ENCODE measurements at regions not wholly inside any gene's neighbourhood (a gene's known extent, or its start where the extent isn't known, plus 50 kb on each side); places are given as distances from the start of the nearest gene placed in this dataset.

DNA sequence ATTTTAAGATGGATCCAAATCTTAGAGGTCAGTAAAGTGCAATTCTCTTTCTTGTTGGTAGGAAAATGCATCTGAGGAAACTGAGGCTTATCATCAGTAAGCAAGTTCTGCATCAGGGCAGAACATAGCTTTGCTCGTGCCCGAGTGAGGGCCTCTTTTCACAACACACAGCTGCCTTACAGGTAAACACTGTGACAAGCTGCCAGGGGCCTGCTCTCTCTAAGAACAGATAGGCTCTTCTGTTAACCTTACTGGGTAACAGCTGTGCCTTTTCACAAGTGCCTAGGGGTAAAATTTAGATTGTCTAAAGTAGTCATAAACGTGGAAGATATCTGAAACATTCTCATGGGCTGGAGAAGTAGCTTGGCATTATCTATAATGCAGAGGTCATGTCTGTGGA is 118.1 kb downstream of the C3orf38 start:
- ATAC-seq (no peak), DNase-seq (ENCODE audit: low read depth, low spot score) (no peak)
- Histone ChIP-seq H3K27ac (ENCODE audit: low read length) (no peak overlapping the region), H3K9me3 (ENCODE audit: control insufficient read depth, insufficient read depth, low read depth, low read length) (no peaks in the 10 kb centered on the region), H3K27me3 (ENCODE audit: control insufficient read depth, insufficient read depth, low read length) (no peaks in the 10 kb centered on the region), H3K36me3 (ENCODE audit: control insufficient read depth, insufficient read depth, low read length) (no peaks in the 10 kb centered on the region), H3K4me3 (ENCODE audit: low read depth in 2 of 2, low read length in 2 of 2) (no peak overlapping the region), H3K4me1 (ENCODE audit: control insufficient read depth, insufficient read depth, low read length) (no peaks in the 10 kb centered on the region)
- intact Hi-C loops (cut with micrococcal nuclease; ENCODE audit: unreplicated experiment) (no loop called here), in situ Hi-C loops (cut with HindIII; ENCODE audit: low pct_unique_long_range_greater_than_20kb, low sequenced_read_pairs) (no loop called here)
- POLR2A ChIA-PET, result no interaction called here
- no TSS peak for BruUV-seq (replicated peaks)
- TF ChIP-seq SIN3A (IDR thresholded peaks at IDR 0.05; ENCODE audit: borderline replicate concordance, insufficient read depth, low read depth, low read length) (no peak), TCF7L2 (IDR thresholded peaks at IDR 0.05; ENCODE audit: low read depth, low read length) (no peak), POLR2AphosphoS5 (IDR thresholded peaks at IDR 0.05; ENCODE audit: low read depth, low read length) (no peak), CTCF (IDR thresholded peaks at IDR 0.05) (no peak)
- TF ChIP-seq, protein P1, sequence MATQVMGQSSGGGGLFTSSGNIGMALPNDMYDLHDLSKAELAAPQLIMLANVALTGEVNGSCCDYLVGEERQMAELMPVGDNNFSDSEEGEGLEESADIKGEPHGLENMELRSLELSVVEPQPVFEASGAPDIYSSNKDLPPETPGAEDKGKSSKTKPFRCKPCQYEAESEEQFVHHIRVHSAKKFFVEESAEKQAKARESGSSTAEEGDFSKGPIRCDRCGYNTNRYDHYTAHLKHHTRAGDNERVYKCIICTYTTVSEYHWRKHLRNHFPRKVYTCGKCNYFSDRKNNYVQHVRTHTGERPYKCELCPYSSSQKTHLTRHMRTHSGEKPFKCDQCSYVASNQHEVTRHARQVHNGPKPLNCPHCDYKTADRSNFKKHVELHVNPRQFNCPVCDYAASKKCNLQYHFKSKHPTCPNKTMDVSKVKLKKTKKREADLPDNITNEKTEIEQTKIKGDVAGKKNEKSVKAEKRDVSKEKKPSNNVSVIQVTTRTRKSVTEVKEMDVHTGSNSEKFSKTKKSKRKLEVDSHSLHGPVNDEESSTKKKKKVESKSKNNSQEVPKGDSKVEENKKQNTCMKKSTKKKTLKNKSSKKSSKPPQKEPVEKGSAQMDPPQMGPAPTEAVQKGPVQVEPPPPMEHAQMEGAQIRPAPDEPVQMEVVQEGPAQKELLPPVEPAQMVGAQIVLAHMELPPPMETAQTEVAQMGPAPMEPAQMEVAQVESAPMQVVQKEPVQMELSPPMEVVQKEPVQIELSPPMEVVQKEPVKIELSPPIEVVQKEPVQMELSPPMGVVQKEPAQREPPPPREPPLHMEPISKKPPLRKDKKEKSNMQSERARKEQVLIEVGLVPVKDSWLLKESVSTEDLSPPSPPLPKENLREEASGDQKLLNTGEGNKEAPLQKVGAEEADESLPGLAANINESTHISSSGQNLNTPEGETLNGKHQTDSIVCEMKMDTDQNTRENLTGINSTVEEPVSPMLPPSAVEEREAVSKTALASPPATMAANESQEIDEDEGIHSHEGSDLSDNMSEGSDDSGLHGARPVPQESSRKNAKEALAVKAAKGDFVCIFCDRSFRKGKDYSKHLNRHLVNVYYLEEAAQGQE (IDR thresholded peaks at IDR 0.05; ENCODE audit: insufficient read depth in 1 of 2, low read depth in 2 of 2, low read length in 1 of 2), result no peak
- CTCF ChIA-PET, result no interaction called here

DNA sequence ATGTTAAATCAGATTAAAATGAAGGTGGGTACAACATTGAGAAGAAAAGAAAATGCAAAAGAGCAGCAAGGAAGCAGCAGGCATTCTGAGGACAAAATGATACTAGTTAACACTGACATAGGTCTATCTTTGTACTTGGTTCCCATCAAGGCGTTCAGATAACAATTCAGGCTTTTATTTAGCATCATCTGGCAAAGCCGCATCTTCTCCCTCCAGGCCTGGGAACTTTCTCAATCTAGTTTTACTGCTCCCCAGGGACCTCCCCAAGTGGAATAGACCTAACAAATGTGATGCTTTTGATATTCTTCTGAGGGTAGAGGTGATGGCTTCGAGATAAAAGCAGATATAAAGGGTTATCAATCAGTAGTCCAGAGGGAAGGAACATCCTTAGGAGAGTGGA is 130.6 kb downstream of the C3orf38 start:
- ChIA-PET POLR2A (no interaction called here), CTCF (no interaction called here)
- Histone ChIP-seq H3K4me1 (ENCODE audit: control insufficient read depth, insufficient read depth, low read length) (no peaks in the 10 kb centered on the region), H3K27ac (ENCODE audit: low read length) (no peak overlapping the region), H3K4me3 (ENCODE audit: low read depth in 2 of 2, low read length in 2 of 2) (no peak overlapping the region), H3K36me3 (ENCODE audit: control insufficient read depth, insufficient read depth, low read length) (no peaks in the 10 kb centered on the region), H3K9me3 (ENCODE audit: control insufficient read depth, insufficient read depth, low read depth, low read length) (no peaks in the 10 kb centered on the region), H3K27me3 (ENCODE audit: control insufficient read depth, insufficient read depth, low read length) (no peaks in the 10 kb centered on the region)
- no TSS peak for BruUV-seq (replicated peaks)
- intact Hi-C loops (cut with micrococcal nuclease; ENCODE audit: unreplicated experiment), result no loop called here
- in situ Hi-C loops (cut with HindIII; ENCODE audit: low pct_unique_long_range_greater_than_20kb, low sequenced_read_pairs), result no loop called here
- no peak for ATAC-seq
- TF ChIP-seq TCF7L2 (IDR thresholded peaks at IDR 0.05; ENCODE audit: low read depth, low read length), result no peak
- TF ChIP-seq POLR2AphosphoS5 (IDR thresholded peaks at IDR 0.05; ENCODE audit: low read depth, low read length), result no peak
- TF ChIP-seq, protein P1 (IDR thresholded peaks at IDR 0.05; ENCODE audit: insufficient read depth in 1 of 2, low read depth in 2 of 2, low read length in 1 of 2), result no peak
- no peak for TF ChIP-seq SIN3A (IDR thresholded peaks at IDR 0.05; ENCODE audit: borderline replicate concordance, insufficient read depth, low read depth, low read length)
- TF ChIP-seq CTCF (IDR thresholded peaks at IDR 0.05), result no peak
- no peak for DNase-seq (ENCODE audit: low read depth, low spot score)

All from Panc1 (cell line).